ENCODE measurements at regions not wholly inside any gene's neighbourhood (a gene's known extent, or its start where the extent isn't known, plus 50 kb on each side); places are given as distances from the start of the nearest gene placed in this dataset.

DNA sequence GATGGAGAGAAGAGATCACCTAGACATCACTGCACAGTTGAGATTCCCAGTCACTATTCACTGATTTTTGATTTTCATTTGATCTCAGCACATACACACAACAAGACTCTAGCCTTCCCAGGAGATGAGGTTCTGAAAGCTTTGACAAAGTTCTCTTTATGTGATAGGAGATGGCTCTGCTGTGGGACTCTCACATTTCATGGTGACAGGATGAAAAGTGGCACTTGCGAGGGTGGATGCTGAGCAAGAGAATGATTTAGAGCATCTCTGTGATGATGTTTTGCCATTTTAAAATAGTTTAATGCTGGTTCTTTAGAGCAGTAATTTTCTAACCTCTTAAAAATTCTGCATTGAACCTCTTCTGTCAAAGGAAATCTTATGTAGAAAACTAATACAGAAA is 113.3 kb upstream of the CA10 start:
- no peak for FAIRE-seq
- CTCF ChIA-PET, result no interaction called here
- no peaks in the 10 kb centered on the region for H3K4me1 ChIP-seq (ENCODE audit: control insufficient read depth, extremely low read depth, insufficient read depth, low read length)
- no peak overlapping the region for H3K4me2 ChIP-seq (ENCODE audit: insufficient read depth, low read length)
- H3K79me2 ChIP-seq (ENCODE audit: control insufficient read depth, insufficient read depth, low read length), result no peaks in the 10 kb centered on the region
- DNase-seq (ENCODE audit: low read depth, low spot score), result no peak
- no peak overlapping the region for H3K27ac ChIP-seq (ENCODE audit: insufficient read depth, low read depth, low read length)
- TF ChIP-seq JUN (IDR thresholded peaks at IDR 0.05; ENCODE audit: borderline replicate concordance, insufficient read depth, insufficient read length, low read depth), result no peak
- no peaks in the 10 kb centered on the region for H3K27me3 ChIP-seq (ENCODE audit: control insufficient read depth in 2 of 2, insufficient read depth in 2 of 2, low read length in 2 of 2)
- dilution Hi-C loops (cut with MboI; ENCODE audit: extremely low pct_ligation_motif_present, low sequenced_read_pairs), result no loop called here
- H3K4me3 ChIP-seq (replicated peaks in 1 of 3; ENCODE audit: insufficient read depth in 1 of 3, low read depth in 1 of 3, low read length in 3 of 3), result no peak overlapping the region
- H3K9ac ChIP-seq (replicated peaks; ENCODE audit: extremely low read depth, insufficient read depth, low read length), result no peak overlapping the region
- BruUV-seq (replicated peaks), result no TSS peak
- POLR2A ChIA-PET, result no interaction called here
- no peaks in the 10 kb centered on the region for H3K9me1 ChIP-seq (replicated peaks; ENCODE audit: control insufficient read depth, extremely low read depth, insufficient read depth, low read length)
- H3K36me3 ChIP-seq (ENCODE audit: control insufficient read depth in 2 of 2, extremely low read depth in 1 of 2, insufficient read depth in 2 of 2, low read length in 2 of 2), result no peaks in the 10 kb centered on the region
- no peaks in the 10 kb centered on the region for H3K9me3 ChIP-seq (replicated peaks; ENCODE audit: control insufficient read depth, insufficient read depth, low read length)
- no peaks in the 10 kb centered on the region for H4K20me1 ChIP-seq (replicated peaks; ENCODE audit: control insufficient read depth, extremely low read depth, insufficient read depth, low read length)
- no peak overlapping the region for H2AFZ ChIP-seq (ENCODE audit: low read depth, low read length)
- intact Hi-C loops (cut with micrococcal nuclease), result no loop called here

DNA sequence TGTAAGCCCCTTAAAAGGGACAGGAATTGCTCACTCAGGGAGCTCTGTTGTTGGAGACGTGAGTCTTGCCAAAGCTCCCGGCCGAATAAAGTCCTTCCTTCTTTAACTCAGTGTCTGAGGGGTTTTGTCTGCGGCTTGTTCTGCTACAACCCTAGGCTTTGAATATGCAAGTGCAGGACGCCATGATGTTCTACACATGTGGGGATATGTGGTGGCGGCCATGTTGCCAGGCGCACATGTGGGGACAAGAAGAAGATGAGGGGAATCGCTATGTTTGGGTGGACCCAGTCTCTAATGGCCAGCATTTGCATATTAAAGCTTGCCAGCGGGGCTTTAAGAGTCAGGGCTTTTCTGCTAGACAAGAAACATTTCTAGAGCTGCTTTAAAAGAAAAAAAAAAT is 96.8 kb upstream of the CA10 start:
- Histone ChIP-seq H3K36me3 (ENCODE audit: control insufficient read depth in 2 of 2, extremely low read depth in 1 of 2, insufficient read depth in 2 of 2, low read length in 2 of 2) (no peaks in the 10 kb centered on the region), H3K9me3 (replicated peaks; ENCODE audit: control insufficient read depth, insufficient read depth, low read length) (peaks cover 2% of the 10 kb centered on the region), H3K4me1 (ENCODE audit: control insufficient read depth, extremely low read depth, insufficient read depth, low read length) (no peaks in the 10 kb centered on the region), H3K27ac (ENCODE audit: insufficient read depth, low read depth, low read length) (no peak overlapping the region), H4K20me1 (replicated peaks; ENCODE audit: control insufficient read depth, extremely low read depth, insufficient read depth, low read length) (no peaks in the 10 kb centered on the region), H3K4me2 (ENCODE audit: insufficient read depth, low read length) (no peak overlapping the region), H3K79me2 (ENCODE audit: control insufficient read depth, insufficient read depth, low read length) (no peaks in the 10 kb centered on the region), H2AFZ (ENCODE audit: low read depth, low read length) (no peak overlapping the region), H3K9ac (replicated peaks; ENCODE audit: extremely low read depth, insufficient read depth, low read length) (no peak overlapping the region), H3K4me3 (replicated peaks in 1 of 3; ENCODE audit: insufficient read depth in 1 of 3, low read depth in 1 of 3, low read length in 3 of 3) (no peak overlapping the region), H3K27me3 (ENCODE audit: control insufficient read depth in 2 of 2, insufficient read depth in 2 of 2, low read length in 2 of 2) (no peaks in the 10 kb centered on the region), H3K9me1 (replicated peaks; ENCODE audit: control insufficient read depth, extremely low read depth, insufficient read depth, low read length) (no peaks in the 10 kb centered on the region)
- dilution Hi-C loops (cut with MboI; ENCODE audit: extremely low pct_ligation_motif_present, low sequenced_read_pairs), result no loop called here
- CTCF ChIA-PET, result no interaction called here
- TF ChIP-seq, protein P1, sequence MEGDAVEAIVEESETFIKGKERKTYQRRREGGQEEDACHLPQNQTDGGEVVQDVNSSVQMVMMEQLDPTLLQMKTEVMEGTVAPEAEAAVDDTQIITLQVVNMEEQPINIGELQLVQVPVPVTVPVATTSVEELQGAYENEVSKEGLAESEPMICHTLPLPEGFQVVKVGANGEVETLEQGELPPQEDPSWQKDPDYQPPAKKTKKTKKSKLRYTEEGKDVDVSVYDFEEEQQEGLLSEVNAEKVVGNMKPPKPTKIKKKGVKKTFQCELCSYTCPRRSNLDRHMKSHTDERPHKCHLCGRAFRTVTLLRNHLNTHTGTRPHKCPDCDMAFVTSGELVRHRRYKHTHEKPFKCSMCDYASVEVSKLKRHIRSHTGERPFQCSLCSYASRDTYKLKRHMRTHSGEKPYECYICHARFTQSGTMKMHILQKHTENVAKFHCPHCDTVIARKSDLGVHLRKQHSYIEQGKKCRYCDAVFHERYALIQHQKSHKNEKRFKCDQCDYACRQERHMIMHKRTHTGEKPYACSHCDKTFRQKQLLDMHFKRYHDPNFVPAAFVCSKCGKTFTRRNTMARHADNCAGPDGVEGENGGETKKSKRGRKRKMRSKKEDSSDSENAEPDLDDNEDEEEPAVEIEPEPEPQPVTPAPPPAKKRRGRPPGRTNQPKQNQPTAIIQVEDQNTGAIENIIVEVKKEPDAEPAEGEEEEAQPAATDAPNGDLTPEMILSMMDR (IDR thresholded peaks at IDR 0.05; ENCODE audit: extremely low read depth in 1 of 2, insufficient read depth in 1 of 2, low read depth in 1 of 2, low read length in 2 of 2), result no peak
- no peak for TF ChIP-seq GATA2 (IDR thresholded peaks at IDR 0.05; ENCODE audit: insufficient read depth, insufficient read length, low read depth, low read length)
- TF ChIP-seq, protein P2, sequence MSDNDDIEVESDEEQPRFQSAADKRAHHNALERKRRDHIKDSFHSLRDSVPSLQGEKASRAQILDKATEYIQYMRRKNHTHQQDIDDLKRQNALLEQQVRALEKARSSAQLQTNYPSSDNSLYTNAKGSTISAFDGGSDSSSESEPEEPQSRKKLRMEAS (IDR thresholded peaks at IDR 0.05; ENCODE audit: insufficient read depth, insufficient read length), result no peak
- TF ChIP-seq JUN (IDR thresholded peaks at IDR 0.05; ENCODE audit: borderline replicate concordance, insufficient read depth, insufficient read length, low read depth), result no peak
- TF ChIP-seq POLR2AphosphoS5 (IDR thresholded peaks at IDR 0.05; ENCODE audit: insufficient read depth, low read depth, low read length), result no peak
- TF ChIP-seq MYC (IDR thresholded peaks at IDR 0.05; ENCODE audit: low read depth, low read length), result no peak
- TF ChIP-seq EZH2 (IDR thresholded peaks at IDR 0.05; ENCODE audit: borderline replicate concordance, low read depth, low read length, severe bottlenecking), result no peak
- no peak for TF ChIP-seq FOS (IDR thresholded peaks at IDR 0.05; ENCODE audit: borderline replicate concordance, insufficient read depth, low read length)
- no peak for TF ChIP-seq POLR2A (IDR thresholded peaks at IDR 0.05; ENCODE audit: low read depth, low read length)
- intact Hi-C loops (cut with micrococcal nuclease), result no loop called here
- FAIRE-seq (no peak), DNase-seq (ENCODE audit: low read depth, low spot score) (no peak)
- BruUV-seq (replicated peaks), result no TSS peak
- POLR2A ChIA-PET, result no interaction called here
